DND-41 (cell line): ENCODE measurements at regions not wholly inside any gene's neighbourhood (a gene's known extent, or its start where the extent isn't known, plus 50 kb on each side); places are given as distances from the start of the nearest gene placed in this dataset.

Experiments used
- ATAC-seq: fragments of 200-7000 bp; cut with Tn5 transposase; 3 replicates; pipeline ENCODE4 v1.9.1; 2021; ENCODE audit warnings: low read depth; ENCODE audit not compliant: insufficient read depth
- DNase-seq: peaks from one replicate; pipeline ENCODE4 v3.0.0-alpha.2; 2020
- H2AFZ ChIP-seq: 2 replicates; pipeline ENCODE4 v1.6.0; 2012; ENCODE audit warnings: low read depth, low read length
- H3K27ac ChIP-seq: 2 replicates; pipeline ENCODE4 v1.5.1; 2012; ENCODE audit warnings: low read length, inconsistent platforms
- H3K27me3 ChIP-seq: fragments of 200-600 bp; sonication (generic); 2 replicates; pipeline ENCODE4 v1.6.0; 2012; ENCODE audit warnings: low read length, mild to moderate bottlenecking, inconsistent platforms; ENCODE audit not compliant: insufficient read depth, poor library complexity
- H3K36me3 ChIP-seq: 2 replicates; pipeline ENCODE4 v1.5.1; 2012; ENCODE audit warnings: low read length, inconsistent platforms; ENCODE audit not compliant: insufficient read depth
- H3K4me1 ChIP-seq: 2 replicates; pipeline ENCODE4 v1.5.1; 2012; ENCODE audit warnings: mild to moderate bottlenecking, low read length; ENCODE audit not compliant: insufficient read depth
- H3K4me2 ChIP-seq: 2 replicates; pipeline ENCODE4 v1.6.0; 2012; ENCODE audit warnings: mild to moderate bottlenecking, moderate library complexity, low read length, inconsistent platforms; ENCODE audit not compliant: insufficient read depth
- H3K4me3 ChIP-seq, 2 experiments: fragments of 200-600 bp in 1 of 2; shearing (Covaris generic) in 1 of 2; 2 replicates each; pipeline ENCODE4 v1.5.1; 2012 to 2016; ENCODE audit warnings: inconsistent platforms in 2 of 2, low read length in 2 of 2, mild to moderate bottlenecking in 2 of 2, low read depth in 1 of 2, moderate library complexity in 1 of 2
- H3K79me2 ChIP-seq: 2 replicates; pipeline ENCODE4 v1.6.0; 2012; ENCODE audit warnings: low read length, inconsistent platforms; ENCODE audit not compliant: insufficient read depth
- H3K9ac ChIP-seq: 2 replicates; pipeline ENCODE4 v1.6.0; 2012; ENCODE audit warnings: low read depth, mild to moderate bottlenecking, inconsistent platforms, low read length, moderate library complexity
- H3K9me3 ChIP-seq: 2 replicates; pipeline ENCODE4 v1.5.1; 2012; ENCODE audit warnings: low read length, moderate library complexity, mild to moderate bottlenecking, inconsistent platforms; ENCODE audit not compliant: insufficient read depth, severe bottlenecking
- H4K20me1 ChIP-seq: 2 replicates; pipeline ENCODE4 v1.6.0; 2012; ENCODE audit warnings: low read length; ENCODE audit not compliant: insufficient read depth
- CTCF ChIP-seq: IDR thresholded peaks from 2 replicates; pipeline ENCODE4 v1.5.1; 2012; ENCODE audit warnings: borderline replicate concordance, low read length, moderate library complexity, mild to moderate bottlenecking; ENCODE audit not compliant: poor library complexity, severe bottlenecking; ENCODE audit errors: extremely low read depth
- EZH2 ChIP-seq: IDR thresholded peaks from 3 replicates; pipeline ENCODE4 v1.6.1; 2012; ENCODE audit warnings: borderline replicate concordance, low read depth, mild to moderate bottlenecking, moderate library complexity, low read length, inconsistent platforms; ENCODE audit not compliant: severe bottlenecking

GRCh38 chr14:37848985-37849621 lies 253.7 kb downstream of the TTC6 start:
- Histone ChIP-seq H3K4me2 (no peak overlapping the region), H3K27me3 (peaks cover 4% of the 10 kb centered on the region), H3K4me3 (no peak overlapping the region), H3K27ac (no peak overlapping the region), H3K9me3 (no peaks in the 10 kb centered on the region), H2AFZ (no peak overlapping the region), H4K20me1 (no peaks in the 10 kb centered on the region), H3K9ac (no peak overlapping the region), H3K4me1 (no peaks in the 10 kb centered on the region), H3K36me3 (no peaks in the 10 kb centered on the region), H3K79me2 (no peaks in the 10 kb centered on the region)
- TF ChIP-seq EZH2 (no peak), CTCF (no peak)
- no peak for ATAC-seq
- no peak for DNase-seq

DNA sequence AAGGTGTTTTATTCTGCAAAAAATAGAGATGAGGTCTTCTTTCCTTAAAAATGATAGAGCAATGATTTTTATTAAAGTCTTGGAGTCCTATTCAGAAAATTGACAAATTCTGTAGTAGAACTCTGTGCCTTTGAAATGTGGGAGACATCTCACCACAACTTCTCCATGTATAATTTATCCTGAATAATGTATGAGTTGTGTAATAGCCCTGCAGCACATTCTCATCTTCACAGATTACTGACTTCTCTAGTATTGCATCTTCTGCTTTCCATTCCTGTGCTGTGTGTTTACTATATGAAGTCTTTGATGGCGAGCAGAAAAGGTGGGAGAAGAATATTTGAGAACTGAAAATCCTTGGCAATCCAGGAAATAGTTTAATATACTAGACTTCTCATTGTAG lies 255.6 kb downstream of the TTC6 start:
- Histone ChIP-seq H4K20me1 (no peaks in the 10 kb centered on the region), H3K4me3 (no peak overlapping the region), H3K36me3 (no peaks in the 10 kb centered on the region), H3K4me2 (no peak overlapping the region), H3K4me1 (no peaks in the 10 kb centered on the region), H3K9me3 (no peaks in the 10 kb centered on the region), H3K27me3 (peaks cover 4% of the 10 kb centered on the region), H2AFZ (no peak overlapping the region), H3K27ac (no peak overlapping the region), H3K9ac (no peak overlapping the region), H3K79me2 (no peaks in the 10 kb centered on the region)
- TF ChIP-seq EZH2 (no peak), CTCF (no peak)
- ATAC-seq (no peak), DNase-seq (no peak)

DNA sequence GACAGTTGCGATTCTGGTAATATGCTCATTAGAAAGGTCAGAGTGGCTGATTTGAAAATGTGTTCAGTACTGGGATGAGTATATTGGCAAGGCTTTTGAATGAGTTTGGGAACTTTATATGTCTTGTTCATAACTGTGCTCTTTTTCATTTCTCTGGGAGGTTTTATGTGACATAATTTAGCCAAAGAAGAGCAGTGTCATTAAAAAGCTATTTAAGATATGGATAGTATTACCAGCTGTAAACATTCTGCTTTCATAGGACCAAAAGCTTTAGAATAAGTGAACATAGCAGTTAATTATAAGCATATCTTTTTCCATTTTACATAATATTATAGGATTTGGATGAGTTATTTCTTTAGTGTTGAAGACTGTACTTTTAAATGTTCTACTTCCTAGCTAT lies 260.4 kb downstream of the TTC6 start:
- Histone ChIP-seq H3K27ac (no peak overlapping the region), H3K36me3 (no peaks in the 10 kb centered on the region), H3K4me2 (no peak overlapping the region), H3K27me3 (no peaks in the 10 kb centered on the region), H3K79me2 (no peaks in the 10 kb centered on the region), H3K4me1 (no peaks in the 10 kb centered on the region), H4K20me1 (no peaks in the 10 kb centered on the region), H2AFZ (no peak overlapping the region), H3K9ac (no peak overlapping the region), H3K4me3 (no peak overlapping the region), H3K9me3 (no peaks in the 10 kb centered on the region)
- DNase-seq: no peak
- ATAC-seq: no peak
- TF ChIP-seq CTCF: no peak
- TF ChIP-seq EZH2: no peak

DNA sequence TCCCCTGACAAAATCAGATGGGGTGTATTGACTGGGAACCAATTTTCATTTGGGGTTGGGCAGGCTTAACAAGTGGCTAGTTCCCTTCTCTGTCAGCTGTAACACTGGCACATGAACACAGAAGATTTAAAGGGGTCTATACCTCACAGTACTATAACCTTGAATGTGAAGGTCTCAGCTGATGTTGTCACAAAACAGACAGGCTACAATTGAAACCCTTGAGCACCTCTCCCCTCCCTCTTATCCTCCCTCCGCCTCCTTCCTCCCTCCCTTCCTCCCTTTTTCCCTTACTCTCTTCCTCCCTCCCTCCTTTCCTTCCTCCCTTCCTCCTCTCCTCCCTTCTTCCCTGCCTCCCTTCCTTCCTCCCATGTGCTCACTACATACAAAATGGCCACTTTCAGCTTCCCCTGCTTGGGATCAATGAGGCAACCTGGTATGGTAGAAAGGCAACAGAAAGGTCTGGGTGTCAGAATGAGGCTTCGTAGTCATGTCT lies 262.4 kb downstream of the TTC6 start:
- no peak overlapping the region for H3K9ac ChIP-seq
- TF ChIP-seq CTCF: no peak
- TF ChIP-seq EZH2: no peak
- H3K4me1 ChIP-seq: no peaks in the 10 kb centered on the region
- ATAC-seq: no peak
- no peaks in the 10 kb centered on the region for H3K27me3 ChIP-seq
- DNase-seq: no peak
- H3K27ac ChIP-seq: no peak overlapping the region
- no peaks in the 10 kb centered on the region for H3K79me2 ChIP-seq
- no peak overlapping the region for H2AFZ ChIP-seq
- no peak overlapping the region for H3K4me3 ChIP-seq
- no peaks in the 10 kb centered on the region for H4K20me1 ChIP-seq
- H3K9me3 ChIP-seq: no peaks in the 10 kb centered on the region
- no peaks in the 10 kb centered on the region for H3K36me3 ChIP-seq
- no peak overlapping the region for H3K4me2 ChIP-seq
